ENCODE measurements at regions not wholly inside any gene's neighbourhood (a gene's known extent, or its start where the extent isn't known, plus 50 kb on each side); places are given as distances from the start of the nearest gene placed in this dataset.
"Not testable (repeated sequence)": the region's sequence is repeated elsewhere in the genome, so short reads cannot be mapped to it uniquely, and the experiment has no call there.

GRCh38 chr13:50227361-50227760 lies 212.1 kb downstream of the KCNRG start:
- DNase-seq (ENCODE audit: low read depth in 2 of 2) = peak; percentile 34 to 39

GRCh38 chr13:50228527-50228926 lies 213.3 kb downstream of the KCNRG start:
- no peak for DNase-seq (ENCODE audit: low read depth in 2 of 2)

GRCh38 chr13:50229960-50230661 lies 214.9 kb downstream of the KCNRG start:
- no peak for DNase-seq (ENCODE audit: low read depth in 2 of 2)

- no peak for DNase-seq (ENCODE audit: low read depth in 2 of 2)
Measured at GRCh38 chr13:50230662-50230978, 215.4 kb downstream of the KCNRG start.

GRCh38 chr13:50233574-50233973 lies 218.3 kb downstream of the KCNRG start:
- not testable (repeated sequence) for DNase-seq (ENCODE audit: low read depth in 2 of 2)

- no peak for DNase-seq (ENCODE audit: low read depth in 2 of 2)
Measured at GRCh38 chr13:50235604-50236342, 220.5 kb downstream of the KCNRG start.

GRCh38 chr13:50236898-50237318 lies 221.7 kb downstream of the KCNRG start:
- DNase-seq (ENCODE audit: low read depth in 2 of 2) = no peak

GRCh38 chr13:50238922-50239321 lies 223.7 kb downstream of the KCNRG start:
- no peak for DNase-seq (ENCODE audit: low read depth in 2 of 2)

- DNase-seq (ENCODE audit: low read depth in 2 of 2) = no peak
Measured at GRCh38 chr13:50241479-50241878, 226.2 kb downstream of the KCNRG start.

GRCh38 chr13:50243931-50244330 lies 228.7 kb downstream of the KCNRG start:
- DNase-seq (ENCODE audit: low read depth in 2 of 2) = no peak

- no peak for DNase-seq (ENCODE audit: low read depth in 2 of 2)
Measured at GRCh38 chr13:50244355-50244712, 229.1 kb downstream of the KCNRG start.

- peak; percentile 51 to 63 for DNase-seq (ENCODE audit: low read depth in 2 of 2)
Measured at GRCh38 chr13:50244713-50245574, 229.7 kb downstream of the KCNRG start.

GRCh38 chr13:50247223-50247622 lies 232.0 kb downstream of the KCNRG start:
- DNase-seq (ENCODE audit: low read depth in 2 of 2) = no peak

- DNase-seq (ENCODE audit: low read depth in 2 of 2) = no peak
Measured at GRCh38 chr13:50248516-50249143, 233.4 kb downstream of the KCNRG start.

- no peak for DNase-seq (ENCODE audit: low read depth in 2 of 2)
Measured at GRCh38 chr13:50249144-50249521, 233.9 kb downstream of the KCNRG start.

GRCh38 chr13:50250401-50250800 lies 235.2 kb downstream of the KCNRG start:
- DNase-seq (ENCODE audit: low read depth in 2 of 2) = no peak

- DNase-seq (ENCODE audit: low read depth in 2 of 2) = no peak
Measured at GRCh38 chr13:50255639-50256038, 240.4 kb downstream of the KCNRG start.

- not testable (repeated sequence) for DNase-seq (ENCODE audit: low read depth in 2 of 2)
Measured at GRCh38 chr13:50256536-50257321, 241.5 kb downstream of the KCNRG start.

- no peak for DNase-seq (ENCODE audit: low read depth in 2 of 2)
Measured at GRCh38 chr13:50257646-50258045, 242.4 kb downstream of the KCNRG start.

GRCh38 chr13:50261130-50261901 lies 246.1 kb downstream of the KCNRG start:
- no peak for DNase-seq (ENCODE audit: low read depth in 2 of 2)

- no peak for DNase-seq (ENCODE audit: low read depth in 2 of 2)
Measured at GRCh38 chr13:50267066-50267465, 251.8 kb downstream of the KCNRG start.

Measured in stimulated activated CD8-positive, alpha-beta memory T cell treated with anti-CD3 and anti-CD28 coated beads, Interleukin-15, amount 100 ng/mL, for 48 hours (primary cell).